Keratinocyte (primary cell): ENCODE measurements at regions not wholly inside any gene's neighbourhood (a gene's known extent, or its start where the extent isn't known, plus 50 kb on each side); places are given as distances from the start of the nearest gene placed in this dataset.

ENCODE experiments used
- EZH2 ChIP-seq: IDR thresholded peaks from one replicate; pipeline ENCODE4 v1.6.1; 2012; ENCODE audit warnings: inconsistent platforms, mild to moderate bottlenecking, low read length, moderate library complexity
- TF ChIP-seq, protein P1 (sequence below), 3 experiments: IDR thresholded peaks in 1 of 3; conservative IDR thresholded peaks in 1 of 3; optimal IDR thresholded peaks in 1 of 3; 2 replicates in 2 of 3; 3 replicates in 1 of 3; pipeline versions ENCODE3 to v1.5.1; 2011; ENCODE audit warnings: low read length in 3 of 3, mild to moderate bottlenecking in 3 of 3, moderate library complexity in 2 of 3, control low read depth in 1 of 3, inconsistent platforms in 1 of 3; ENCODE audit not compliant: insufficient read depth in 2 of 3; ENCODE audit errors: extremely low read depth in 1 of 3

GRCh38 chr12:92486443-92487137 lies 216.2 kb upstream of the PLEKHG7 start:
- TF ChIP-seq, protein P1, sequence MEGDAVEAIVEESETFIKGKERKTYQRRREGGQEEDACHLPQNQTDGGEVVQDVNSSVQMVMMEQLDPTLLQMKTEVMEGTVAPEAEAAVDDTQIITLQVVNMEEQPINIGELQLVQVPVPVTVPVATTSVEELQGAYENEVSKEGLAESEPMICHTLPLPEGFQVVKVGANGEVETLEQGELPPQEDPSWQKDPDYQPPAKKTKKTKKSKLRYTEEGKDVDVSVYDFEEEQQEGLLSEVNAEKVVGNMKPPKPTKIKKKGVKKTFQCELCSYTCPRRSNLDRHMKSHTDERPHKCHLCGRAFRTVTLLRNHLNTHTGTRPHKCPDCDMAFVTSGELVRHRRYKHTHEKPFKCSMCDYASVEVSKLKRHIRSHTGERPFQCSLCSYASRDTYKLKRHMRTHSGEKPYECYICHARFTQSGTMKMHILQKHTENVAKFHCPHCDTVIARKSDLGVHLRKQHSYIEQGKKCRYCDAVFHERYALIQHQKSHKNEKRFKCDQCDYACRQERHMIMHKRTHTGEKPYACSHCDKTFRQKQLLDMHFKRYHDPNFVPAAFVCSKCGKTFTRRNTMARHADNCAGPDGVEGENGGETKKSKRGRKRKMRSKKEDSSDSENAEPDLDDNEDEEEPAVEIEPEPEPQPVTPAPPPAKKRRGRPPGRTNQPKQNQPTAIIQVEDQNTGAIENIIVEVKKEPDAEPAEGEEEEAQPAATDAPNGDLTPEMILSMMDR (optimal IDR thresholded peaks at IDR 0.05 in 1 of 3, IDR thresholded peaks at IDR 0.05 in 1 of 3, conservative IDR thresholded peaks at IDR 0.05 in 1 of 3; ENCODE audit: extremely low read depth in 1 of 3, insufficient read depth in 2 of 3, low read length in 3 of 3), result no peak
- TF ChIP-seq EZH2, result no peak
